ENCODE measurements at regions not wholly inside any gene's neighbourhood (a gene's known extent, or its start where the extent isn't known, plus 50 kb on each side); places are given as distances from the start of the nearest gene placed in this dataset.

GRCh38 chr11:45723397-45723796 is 58.0 kb upstream of the CHST1 start:
- Histone ChIP-seq H4K20me1 (ENCODE audit: insufficient read depth, low read length, poor library complexity, severe bottlenecking) (no peaks in the 10 kb centered on the region), H2AFZ (ENCODE audit: low read length) (no peak overlapping the region), H3K4me3 (ENCODE audit: low read length, poor library complexity, severe bottlenecking) (no peak overlapping the region), H3K4me2 (ENCODE audit: low read depth, low read length, poor library complexity, severe bottlenecking) (no peak overlapping the region), H3K4me1 (ENCODE audit: insufficient read depth, low read length, poor library complexity, severe bottlenecking) (no peaks in the 10 kb centered on the region), H3K9me3 (ENCODE audit: insufficient read depth, low read depth, low read length) (no peaks in the 10 kb centered on the region), H3K36me3 (ENCODE audit: insufficient read depth, low read length) (no peaks in the 10 kb centered on the region), H3K79me2 (ENCODE audit: insufficient read depth, low read length) (no peaks in the 10 kb centered on the region), H3K27me3 (ENCODE audit: insufficient read depth, low read length, poor library complexity, severe bottlenecking) (no peaks in the 10 kb centered on the region), H3K9ac (ENCODE audit: low read depth, low read length, poor library complexity, severe bottlenecking) (no peak overlapping the region), H3F3A (ENCODE audit: low read depth) (no peaks in the 10 kb centered on the region), H3K9me2 (replicated peaks; ENCODE audit: low read depth, low read length) (no peaks in the 10 kb centered on the region)
- TF ChIP-seq EZH2phosphoT487 (IDR thresholded peaks at IDR 0.05; ENCODE audit: borderline replicate concordance) = no peak
- TF ChIP-seq, protein P1, sequence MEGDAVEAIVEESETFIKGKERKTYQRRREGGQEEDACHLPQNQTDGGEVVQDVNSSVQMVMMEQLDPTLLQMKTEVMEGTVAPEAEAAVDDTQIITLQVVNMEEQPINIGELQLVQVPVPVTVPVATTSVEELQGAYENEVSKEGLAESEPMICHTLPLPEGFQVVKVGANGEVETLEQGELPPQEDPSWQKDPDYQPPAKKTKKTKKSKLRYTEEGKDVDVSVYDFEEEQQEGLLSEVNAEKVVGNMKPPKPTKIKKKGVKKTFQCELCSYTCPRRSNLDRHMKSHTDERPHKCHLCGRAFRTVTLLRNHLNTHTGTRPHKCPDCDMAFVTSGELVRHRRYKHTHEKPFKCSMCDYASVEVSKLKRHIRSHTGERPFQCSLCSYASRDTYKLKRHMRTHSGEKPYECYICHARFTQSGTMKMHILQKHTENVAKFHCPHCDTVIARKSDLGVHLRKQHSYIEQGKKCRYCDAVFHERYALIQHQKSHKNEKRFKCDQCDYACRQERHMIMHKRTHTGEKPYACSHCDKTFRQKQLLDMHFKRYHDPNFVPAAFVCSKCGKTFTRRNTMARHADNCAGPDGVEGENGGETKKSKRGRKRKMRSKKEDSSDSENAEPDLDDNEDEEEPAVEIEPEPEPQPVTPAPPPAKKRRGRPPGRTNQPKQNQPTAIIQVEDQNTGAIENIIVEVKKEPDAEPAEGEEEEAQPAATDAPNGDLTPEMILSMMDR (conservative IDR thresholded peaks at IDR 0.05; ENCODE audit: low read length) = no peak

DNA sequence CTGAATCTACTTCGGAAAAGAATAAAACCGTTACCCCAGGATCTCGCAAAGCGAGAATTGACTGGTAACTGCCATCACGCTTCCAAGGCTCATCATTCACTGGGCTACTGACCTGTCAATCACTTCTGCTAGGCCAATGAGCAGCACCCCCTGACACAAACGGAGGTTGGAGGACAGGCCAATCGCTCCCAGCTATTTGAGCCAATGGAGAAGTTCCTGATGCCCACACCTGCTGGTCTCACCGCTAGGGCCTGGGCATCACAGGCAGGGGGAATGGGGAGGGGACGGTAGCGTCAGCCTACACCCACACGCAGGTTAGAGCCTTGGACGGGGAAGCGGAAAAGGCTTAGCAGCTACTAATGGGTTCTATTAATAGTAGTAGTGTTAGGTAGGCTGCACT is 56.7 kb upstream of the CHST1 start:
- Histone ChIP-seq H3F3A (ENCODE audit: low read depth) (no peaks in the 10 kb centered on the region), H3K4me1 (ENCODE audit: insufficient read depth, low read length, poor library complexity, severe bottlenecking) (no peaks in the 10 kb centered on the region), H2AFZ (ENCODE audit: low read length) (no peak overlapping the region), H3K4me3 (ENCODE audit: low read length, poor library complexity, severe bottlenecking) (no peak overlapping the region), H3K9ac (ENCODE audit: low read depth, low read length, poor library complexity, severe bottlenecking) (no peak overlapping the region), H3K79me2 (ENCODE audit: insufficient read depth, low read length) (no peaks in the 10 kb centered on the region), H3K9me3 (ENCODE audit: insufficient read depth, low read depth, low read length) (no peaks in the 10 kb centered on the region), H3K27me3 (ENCODE audit: insufficient read depth, low read length, poor library complexity, severe bottlenecking) (no peaks in the 10 kb centered on the region), H3K9me2 (replicated peaks; ENCODE audit: low read depth, low read length) (no peaks in the 10 kb centered on the region), H4K20me1 (ENCODE audit: insufficient read depth, low read length, poor library complexity, severe bottlenecking) (no peaks in the 10 kb centered on the region), H3K4me2 (ENCODE audit: low read depth, low read length, poor library complexity, severe bottlenecking) (no peak overlapping the region), H3K36me3 (ENCODE audit: insufficient read depth, low read length) (no peaks in the 10 kb centered on the region)
- TF ChIP-seq, protein P1 (conservative IDR thresholded peaks at IDR 0.05; ENCODE audit: low read length) = no peak
- TF ChIP-seq EZH2phosphoT487 (IDR thresholded peaks at IDR 0.05; ENCODE audit: borderline replicate concordance) = no peak

DNA sequence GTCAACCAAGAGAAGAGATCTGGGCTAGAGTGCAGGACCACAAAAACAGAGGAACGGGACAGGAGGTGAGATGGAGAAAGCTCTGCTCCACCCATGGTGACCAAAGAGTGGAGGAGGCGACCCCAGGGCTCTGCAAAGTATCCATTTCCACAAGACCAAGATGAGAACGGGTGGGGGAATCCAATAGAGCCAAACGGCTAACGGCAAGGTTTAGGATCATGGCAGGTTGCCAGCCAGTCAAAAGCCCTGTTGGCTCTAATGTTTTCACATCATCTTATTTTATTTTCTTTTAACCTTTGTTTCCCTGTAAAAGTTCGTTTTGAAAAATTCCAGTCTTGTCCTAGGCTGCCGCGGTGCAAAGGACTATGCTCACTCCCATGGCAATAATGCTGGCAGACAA is 52.1 kb upstream of the CHST1 start:
- Histone ChIP-seq H3K4me2 (ENCODE audit: low read depth, low read length, poor library complexity, severe bottlenecking) (no peak overlapping the region), H4K20me1 (ENCODE audit: insufficient read depth, low read length, poor library complexity, severe bottlenecking) (no peaks in the 10 kb centered on the region), H3K4me3 (ENCODE audit: low read length, poor library complexity, severe bottlenecking) (no peak overlapping the region), H3K9me3 (ENCODE audit: insufficient read depth, low read depth, low read length) (no peaks in the 10 kb centered on the region), H2AFZ (ENCODE audit: low read length) (no peak overlapping the region), H3K36me3 (ENCODE audit: insufficient read depth, low read length) (no peaks in the 10 kb centered on the region), H3F3A (ENCODE audit: low read depth) (no peaks in the 10 kb centered on the region), H3K4me1 (ENCODE audit: insufficient read depth, low read length, poor library complexity, severe bottlenecking) (no peaks in the 10 kb centered on the region), H3K9me2 (replicated peaks; ENCODE audit: low read depth, low read length) (no peaks in the 10 kb centered on the region), H3K9ac (ENCODE audit: low read depth, low read length, poor library complexity, severe bottlenecking) (no peak overlapping the region), H3K79me2 (ENCODE audit: insufficient read depth, low read length) (no peaks in the 10 kb centered on the region), H3K27me3 (ENCODE audit: insufficient read depth, low read length, poor library complexity, severe bottlenecking) (no peaks in the 10 kb centered on the region)
- TF ChIP-seq EZH2phosphoT487 (IDR thresholded peaks at IDR 0.05; ENCODE audit: borderline replicate concordance) = no peak
- TF ChIP-seq, protein P1 (conservative IDR thresholded peaks at IDR 0.05; ENCODE audit: low read length) = no peak
